ENCODE measurements at regions not wholly inside any gene's neighbourhood (a gene's known extent, or its start where the extent isn't known, plus 50 kb on each side); places are given as distances from the start of the nearest gene placed in this dataset.

DNA sequence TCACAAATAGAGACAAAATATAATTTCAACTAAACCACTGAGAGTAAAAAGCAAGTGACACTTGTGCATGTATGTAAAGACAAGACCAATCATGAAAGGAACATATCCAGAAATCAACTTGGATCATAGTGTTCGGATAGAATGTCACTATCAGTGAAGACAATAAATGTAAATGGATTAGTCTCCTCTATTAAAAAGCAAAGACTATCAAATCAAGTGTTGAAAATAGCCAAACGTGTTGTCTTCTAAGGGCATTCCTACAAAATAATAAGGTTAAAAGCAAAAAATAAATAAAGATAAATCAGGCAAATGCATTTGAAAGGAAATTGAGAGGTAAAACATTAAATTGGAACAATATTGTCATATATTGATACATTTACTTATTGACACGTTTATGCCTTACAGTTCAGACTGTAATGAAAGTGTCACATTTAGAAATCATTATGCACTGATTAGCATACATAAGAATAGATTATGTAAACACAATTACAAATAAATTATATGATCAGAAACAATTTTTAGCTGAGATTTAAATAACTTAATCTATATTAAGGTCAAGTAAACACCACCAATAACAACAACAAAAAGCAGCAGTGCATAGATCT lies 1100.1 kb downstream of the BRD1 start:
- no peak for TF ChIP-seq POLR2AphosphoS5 (IDR thresholded peaks at IDR 0.05)
- TF ChIP-seq POLR2A (IDR thresholded peaks at IDR 0.05): no peak
